Adrenal gland (tissue), 9 donors: ENCODE measurements at regions not wholly inside any gene's neighbourhood (a gene's known extent, or its start where the extent isn't known, plus 50 kb on each side); places are given as distances from the start of the nearest gene placed in this dataset.

Experiments
- DNase-seq, 7 donors: peaks; one replicate each; pipeline ENCODE4 v3.0.0-alpha.2; 2019 to 2020
- H3K27ac ChIP-seq, 5 donors: fragments of 200-600 bp; sonication (generic) in 4 of 5; 1 replicate in 3 of 5; 2 replicates in 2 of 5; pipeline versions ENCODE4 v1.5.1 to v1.8.0; 2016 to 2020; ENCODE audit warnings: mild to moderate bottlenecking in 1 of 5
- H3K27me3 ChIP-seq: fragments of 200-600 bp; 2 replicates; pipeline ENCODE4 v1.8.0; 2021
- H3K36me3 ChIP-seq, 2 donors: fragments of 200-600 bp; replicated peaks in 1 of 2; 1 replicate in 1 of 2; 2 replicates in 1 of 2; pipeline versions ENCODE4 v1.5.1 to v1.8.0; 2018 to 2022
- H3K4me1 ChIP-seq, 2 donors: fragments of 200-600 bp; replicated peaks in 1 of 2; 1 replicate in 1 of 2; 2 replicates in 1 of 2; pipeline versions ENCODE4 v1.5.1 to v1.8.0; 2018 to 2021
- H3K4me3 ChIP-seq, 4 donors: fragments of 200-600 bp; sonication (generic) in 3 of 4; one replicate each; pipeline ENCODE4 v1.5.1; 2016 to 2018
- H3K9me3 ChIP-seq, 3 donors: fragments of 200-600 bp; sonication (generic) in 1 of 3; replicated peaks in 1 of 3; 1 replicate in 2 of 3; 2 replicates in 1 of 3; pipeline versions ENCODE4 v1.5.1 to v1.8.0; 2016 to 2021
- CTCF ChIP-seq, 6 experiments: fragments of 450-650 bp in 4 of 6; fragments of 200-600 bp in 2 of 6; sonication (generic) in 1 of 6; IDR thresholded peaks; 1 replicate in 5 of 6; 2 replicates in 1 of 6; pipeline versions ENCODE4 v1.5.1 to v1.8.0; 2016 to 2021; ENCODE audit warnings: antibody characterized with exemption in 6 of 6, mild to moderate bottlenecking in 2 of 6, moderate library complexity in 1 of 6
- POLR2A ChIP-seq, 2 donors: fragments of 450-650 bp; IDR thresholded peaks; one replicate each; pipeline ENCODE4 v1.6.1; 2017; ENCODE audit warnings: antibody characterized with exemption in 2 of 2, mild to moderate bottlenecking in 2 of 2, moderate library complexity in 1 of 2
- WGBS, 4 donors: extraction: QIAGEN DNeasy Blood & Tissue Kit in 2 of 4; methylation state at CpG; one replicate each; pipeline versions ENCODE4 v1.1.5 to v1.1.7; 2013 to 2017; 5-methylcytosine and 5-hydroxymethylcytosine counted together
- intact Hi-C, 2 donors: fragments of 100-400 bp; cut with DNase I; formaldehyde crosslinking; loops; one replicate each; pipeline versions ENCODE4 v1.14.1 to v1.15.0; 2022 to 2023
- donor health status: healthy with polysubstance abuse.
- donor health status: Bipolar disorder and iron deficiency.
- donor health status: DM: yes; HTN: yes; CAD: no.
- donor health status: DM: no; HTN: no; CAD: no.
- donor health status: DM: no; HTN: no; CAD: no.

DNA sequence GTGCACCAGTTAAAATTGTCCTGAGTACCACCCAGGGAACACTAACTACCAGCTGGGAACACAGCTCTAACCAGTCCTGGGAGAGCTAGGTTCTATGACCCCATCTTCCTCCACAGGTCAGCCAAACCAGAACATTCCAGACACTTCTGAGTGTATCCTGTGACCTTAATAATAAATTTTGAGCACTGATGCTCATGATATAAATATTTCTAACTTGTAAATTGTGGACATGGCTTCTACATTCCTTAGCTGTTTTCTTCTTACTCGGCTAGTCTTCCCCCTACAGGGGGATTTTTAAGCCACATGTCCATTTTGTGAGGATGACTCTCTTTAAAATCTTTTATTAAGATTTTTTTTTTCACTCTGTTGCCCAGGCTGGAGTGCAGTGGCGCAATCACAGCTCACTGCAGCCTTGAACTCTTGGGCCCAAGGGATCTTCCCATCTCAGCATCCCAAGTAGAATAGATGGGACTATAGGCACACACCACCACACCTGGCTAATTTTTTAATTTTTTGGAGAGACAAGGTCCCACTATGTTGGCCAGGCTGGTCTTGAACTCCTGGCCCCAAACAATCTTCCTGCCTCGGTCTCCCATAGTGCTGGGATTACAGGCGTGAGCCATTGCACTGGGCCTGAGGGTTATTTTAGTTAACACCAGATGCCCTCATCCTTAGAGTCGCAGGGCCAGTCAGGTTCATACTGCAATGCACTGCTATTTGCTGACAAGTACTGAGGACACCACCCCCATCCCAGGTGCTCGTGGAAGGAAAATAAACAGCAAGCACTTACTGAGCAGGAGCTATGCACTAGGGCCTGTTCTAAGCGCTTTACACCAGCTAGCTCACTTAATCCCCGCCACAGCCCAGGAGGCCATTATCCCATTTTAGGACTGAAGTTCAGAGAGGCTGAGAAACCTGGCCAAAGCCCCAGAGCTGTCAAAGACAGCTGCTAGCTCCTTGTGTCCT, 142.6 kb upstream of the NCOR2 start:
- 73 to 87% (median 82%) methylated on average over 2 to 8 of the region's 8 CpGs for WGBS, 4 donors
- Histone ChIP-seq H3K27me3 (no peaks in the 10 kb centered on the region), H3K4me1 (peaks cover 0 to 4% of the 10 kb centered on the region in 2 donors), H3K36me3 (no peaks in the 10 kb centered on the region), H3K27ac (peak overlapping the region in 1 of 5 donors; percentile 37), H3K9me3 (no peaks in the 10 kb centered on the region), H3K4me3 (no peak overlapping the region)
- intact Hi-C loops, result no loop called here
- TF ChIP-seq POLR2A (IDR thresholded peaks at IDR 0.05), result no peak
- peak in 2 of 6 experiments; percentile 7 to 31 for TF ChIP-seq CTCF (IDR thresholded peaks at IDR 0.05)
- no peak for DNase-seq

DNA sequence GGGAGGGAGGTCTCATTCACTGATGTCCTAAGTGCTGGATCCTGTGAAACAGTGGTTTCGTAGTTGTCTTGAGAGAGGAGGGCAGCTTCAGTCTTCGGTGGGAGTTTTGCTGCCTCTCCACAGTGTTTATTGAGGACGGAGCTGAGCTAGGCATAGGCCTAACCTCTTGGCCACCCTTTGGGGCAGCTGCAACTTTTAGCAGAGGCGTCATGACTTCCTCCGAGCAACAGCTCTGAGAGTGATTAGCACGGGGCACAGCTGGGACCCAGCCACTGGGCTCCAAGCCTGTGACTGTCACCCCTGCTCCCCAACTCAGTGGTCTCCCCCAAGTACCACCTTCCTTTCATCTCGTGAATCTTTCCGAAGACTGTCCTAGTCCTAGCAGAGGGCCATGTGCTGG, 139.9 kb upstream of the NCOR2 start:
- Histone ChIP-seq H3K9me3 (no peaks in the 10 kb centered on the region), H3K4me1 (no peaks in the 10 kb centered on the region), H3K27me3 (no peaks in the 10 kb centered on the region), H3K4me3 (no peak overlapping the region), H3K36me3 (no peaks in the 10 kb centered on the region), H3K27ac (no peak overlapping the region)
- intact Hi-C loops, result no loop called here
- no peak for TF ChIP-seq POLR2A (IDR thresholded peaks at IDR 0.05)
- TF ChIP-seq CTCF (IDR thresholded peaks at IDR 0.05), result no peak
- DNase-seq, result no peak
- WGBS, 4 donors, result 92 to 98% (median 94%) methylated on average over 7 to 8 of the region's 8 CpGs

GRCh38 chr12:124706363-124706762, 139.0 kb upstream of the NCOR2 start:
- H3K4me3 ChIP-seq, result no peak overlapping the region
- no peaks in the 10 kb centered on the region for H3K27me3 ChIP-seq
- no peaks in the 10 kb centered on the region for H3K9me3 ChIP-seq
- no peak for DNase-seq
- WGBS, 4 donors, result 92 to 99% (median 97%) methylated on average over 10 of the region's 10 CpGs
- no peaks in the 10 kb centered on the region for H3K36me3 ChIP-seq
- intact Hi-C loops, result no loop called here
- H3K4me1 ChIP-seq, result peaks cover 0 to 2% of the 10 kb centered on the region in 2 donors
- TF ChIP-seq CTCF (IDR thresholded peaks at IDR 0.05) (no peak), POLR2A (IDR thresholded peaks at IDR 0.05) (no peak)
- no peak overlapping the region for H3K27ac ChIP-seq

- WGBS, 4 donors, result 67 to 90% (median 69%) methylated on average over 8 to 11 of the region's 11 CpGs
- H3K4me1 ChIP-seq, result peaks cover 0 to 10% of the 10 kb centered on the region in 2 donors
- H3K27me3 ChIP-seq, result no peaks in the 10 kb centered on the region
- H3K27ac ChIP-seq, result no peak overlapping the region
- TF ChIP-seq POLR2A (IDR thresholded peaks at IDR 0.05) (no peak), CTCF (IDR thresholded peaks at IDR 0.05) (no peak)
- intact Hi-C loops, result no loop called here
- H3K36me3 ChIP-seq, result no peaks in the 10 kb centered on the region
- H3K9me3 ChIP-seq, result no peaks in the 10 kb centered on the region
- no peak overlapping the region for H3K4me3 ChIP-seq
- no peak for DNase-seq
These were observed 138.2 kb upstream of the NCOR2 start for GRCh38 chr12:124705545-124706138.
